ENCODE measurements at regions not wholly inside any gene's neighbourhood (a gene's known extent, or its start where the extent isn't known, plus 50 kb on each side); places are given as distances from the start of the nearest gene placed in this dataset.

DNA sequence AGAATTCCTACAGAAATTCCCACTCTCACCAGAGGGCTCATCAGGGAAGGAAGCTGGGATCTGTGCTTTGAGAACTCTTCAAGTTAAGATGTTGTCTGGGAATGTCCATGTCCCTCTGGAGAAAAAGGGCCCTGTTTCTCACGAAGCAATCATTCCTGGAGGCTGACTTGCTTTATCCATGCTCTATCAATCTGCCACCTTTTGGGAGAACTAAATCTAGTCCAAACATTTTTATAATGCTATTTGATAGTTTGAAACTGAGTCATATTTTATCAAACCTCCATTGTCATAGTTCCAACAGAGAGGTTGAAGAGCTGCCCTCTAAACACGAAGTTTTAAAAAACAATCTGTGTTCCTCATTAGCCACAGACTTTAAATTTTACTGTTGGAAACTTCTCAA lies 219.2 kb downstream of the MTX2 start:
- Histone ChIP-seq H3K4me1 (ENCODE audit: control insufficient read depth in 2 of 3, insufficient read depth in 2 of 3, low read depth in 1 of 3, low read length in 3 of 3) (peaks cover 0 to 2% (median 0%) of the 10 kb centered on the region in 3 donors), H3K9me3 (ENCODE audit: control insufficient read depth in 2 of 3, insufficient read depth in 1 of 3, low read length in 3 of 3) (no peaks in the 10 kb centered on the region), H3K27ac (ENCODE audit: low read depth in 2 of 2, low read length in 2 of 2) (no peak overlapping the region), H3K4me3 (ENCODE audit: low read length in 3 of 3) (no peak overlapping the region), H3K27me3 (ENCODE audit: control insufficient read depth, insufficient read depth, low read length) (no peaks in the 10 kb centered on the region), H3K9ac (ENCODE audit: low read length in 3 of 3) (no peak overlapping the region), H3K36me3 (ENCODE audit: control insufficient read depth in 2 of 3, insufficient read depth in 3 of 3, low read length in 3 of 3) (no peaks in the 10 kb centered on the region)
- DNase-seq (no peak), FAIRE-seq (no peak)
- TF ChIP-seq, protein P1, sequence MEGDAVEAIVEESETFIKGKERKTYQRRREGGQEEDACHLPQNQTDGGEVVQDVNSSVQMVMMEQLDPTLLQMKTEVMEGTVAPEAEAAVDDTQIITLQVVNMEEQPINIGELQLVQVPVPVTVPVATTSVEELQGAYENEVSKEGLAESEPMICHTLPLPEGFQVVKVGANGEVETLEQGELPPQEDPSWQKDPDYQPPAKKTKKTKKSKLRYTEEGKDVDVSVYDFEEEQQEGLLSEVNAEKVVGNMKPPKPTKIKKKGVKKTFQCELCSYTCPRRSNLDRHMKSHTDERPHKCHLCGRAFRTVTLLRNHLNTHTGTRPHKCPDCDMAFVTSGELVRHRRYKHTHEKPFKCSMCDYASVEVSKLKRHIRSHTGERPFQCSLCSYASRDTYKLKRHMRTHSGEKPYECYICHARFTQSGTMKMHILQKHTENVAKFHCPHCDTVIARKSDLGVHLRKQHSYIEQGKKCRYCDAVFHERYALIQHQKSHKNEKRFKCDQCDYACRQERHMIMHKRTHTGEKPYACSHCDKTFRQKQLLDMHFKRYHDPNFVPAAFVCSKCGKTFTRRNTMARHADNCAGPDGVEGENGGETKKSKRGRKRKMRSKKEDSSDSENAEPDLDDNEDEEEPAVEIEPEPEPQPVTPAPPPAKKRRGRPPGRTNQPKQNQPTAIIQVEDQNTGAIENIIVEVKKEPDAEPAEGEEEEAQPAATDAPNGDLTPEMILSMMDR (IDR thresholded peaks at IDR 0.05; ENCODE audit: borderline replicate concordance, extremely low read depth, insufficient read depth), result no peak
- intact Hi-C loops (cut with DNase I), result no loop called here

GRCh38 chr2:176490061-176490861 lies 221.0 kb downstream of the MTX2 start:
- Histone ChIP-seq H3K36me3 (ENCODE audit: control insufficient read depth in 2 of 3, insufficient read depth in 3 of 3, low read length in 3 of 3) (no peaks in the 10 kb centered on the region), H3K9me3 (ENCODE audit: control insufficient read depth in 2 of 3, insufficient read depth in 1 of 3, low read length in 3 of 3) (no peaks in the 10 kb centered on the region), H3K27ac (ENCODE audit: low read depth in 2 of 2, low read length in 2 of 2) (peak overlapping the region; percentile 45 to 51), H3K27me3 (ENCODE audit: control insufficient read depth, insufficient read depth, low read length) (no peaks in the 10 kb centered on the region), H3K9ac (ENCODE audit: low read length in 3 of 3) (peak overlapping the region in 1 of 3 donors; percentile 37), H3K4me3 (ENCODE audit: low read length in 3 of 3) (peak overlapping the region in 1 of 3 donors; percentile 14), H3K4me1 (ENCODE audit: control insufficient read depth in 2 of 3, insufficient read depth in 2 of 3, low read depth in 1 of 3, low read length in 3 of 3) (peaks cover 0 to 2% (median 0%) of the 10 kb centered on the region in 3 donors)
- DNase-seq (peak; percentile 54 to 86 (median 84)), FAIRE-seq (no peak)
- TF ChIP-seq, protein P1 (IDR thresholded peaks at IDR 0.05; ENCODE audit: borderline replicate concordance, extremely low read depth, insufficient read depth), result no peak
- intact Hi-C loops (cut with DNase I), result no loop called here

DNA sequence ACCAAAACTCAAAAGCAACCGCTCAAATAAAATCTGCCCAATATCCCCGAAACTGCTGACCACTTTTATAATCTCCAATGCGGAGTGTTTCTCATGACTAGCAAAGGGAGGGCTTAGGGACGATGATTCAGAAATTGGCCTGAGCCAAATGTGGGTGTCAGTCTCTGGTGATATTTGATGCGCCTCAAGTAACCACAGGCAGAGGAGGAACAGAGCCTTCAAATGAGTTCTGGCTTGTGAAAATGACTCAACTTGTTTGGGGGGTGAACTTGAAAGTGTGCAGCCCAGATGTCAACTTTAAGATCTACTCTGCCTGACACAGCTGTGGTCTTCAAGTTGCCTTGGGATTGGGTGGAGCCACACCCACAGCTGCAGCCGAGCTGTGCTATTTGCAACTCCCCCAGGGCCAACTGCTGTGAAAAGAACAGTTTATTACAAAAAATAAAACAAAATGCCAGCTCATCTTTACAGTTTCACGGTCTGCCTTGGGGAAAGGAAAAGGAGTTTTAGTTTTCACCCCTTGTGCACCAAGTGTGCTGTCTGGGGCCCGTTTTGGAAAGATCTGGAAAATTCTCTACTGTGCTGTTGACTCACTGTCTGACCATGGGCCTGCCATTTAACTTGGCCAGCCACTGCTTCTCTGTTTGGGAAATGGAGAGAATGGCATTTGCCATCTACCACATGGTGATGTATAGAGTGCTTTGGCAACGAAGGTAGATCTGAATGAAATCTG lies 222.1 kb downstream of the MTX2 start:
- Histone ChIP-seq H3K4me1 (ENCODE audit: control insufficient read depth in 2 of 3, insufficient read depth in 2 of 3, low read depth in 1 of 3, low read length in 3 of 3) (peaks cover 0 to 7% (median 0%) of the 10 kb centered on the region in 3 donors), H3K4me3 (ENCODE audit: low read length in 3 of 3) (no peak overlapping the region), H3K36me3 (ENCODE audit: control insufficient read depth in 2 of 3, insufficient read depth in 3 of 3, low read length in 3 of 3) (no peaks in the 10 kb centered on the region), H3K27me3 (ENCODE audit: control insufficient read depth, insufficient read depth, low read length) (no peaks in the 10 kb centered on the region), H3K27ac (ENCODE audit: low read depth in 2 of 2, low read length in 2 of 2) (peak overlapping the region in 1 of 2 donors; percentile 51), H3K9ac (ENCODE audit: low read length in 3 of 3) (no peak overlapping the region), H3K9me3 (ENCODE audit: control insufficient read depth in 2 of 3, insufficient read depth in 1 of 3, low read length in 3 of 3) (no peaks in the 10 kb centered on the region)
- no peak for FAIRE-seq
- DNase-seq, result peak in 3 of 5 donors; percentile 46 to 81 (median 77)
- intact Hi-C loops (cut with DNase I), result no loop called here
- TF ChIP-seq, protein P1 (IDR thresholded peaks at IDR 0.05; ENCODE audit: borderline replicate concordance, extremely low read depth, insufficient read depth), result no peak
